ENCODE measurements at regions not wholly inside any gene's neighbourhood (a gene's known extent, or its start where the extent isn't known, plus 50 kb on each side); places are given as distances from the start of the nearest gene placed in this dataset.

DNA sequence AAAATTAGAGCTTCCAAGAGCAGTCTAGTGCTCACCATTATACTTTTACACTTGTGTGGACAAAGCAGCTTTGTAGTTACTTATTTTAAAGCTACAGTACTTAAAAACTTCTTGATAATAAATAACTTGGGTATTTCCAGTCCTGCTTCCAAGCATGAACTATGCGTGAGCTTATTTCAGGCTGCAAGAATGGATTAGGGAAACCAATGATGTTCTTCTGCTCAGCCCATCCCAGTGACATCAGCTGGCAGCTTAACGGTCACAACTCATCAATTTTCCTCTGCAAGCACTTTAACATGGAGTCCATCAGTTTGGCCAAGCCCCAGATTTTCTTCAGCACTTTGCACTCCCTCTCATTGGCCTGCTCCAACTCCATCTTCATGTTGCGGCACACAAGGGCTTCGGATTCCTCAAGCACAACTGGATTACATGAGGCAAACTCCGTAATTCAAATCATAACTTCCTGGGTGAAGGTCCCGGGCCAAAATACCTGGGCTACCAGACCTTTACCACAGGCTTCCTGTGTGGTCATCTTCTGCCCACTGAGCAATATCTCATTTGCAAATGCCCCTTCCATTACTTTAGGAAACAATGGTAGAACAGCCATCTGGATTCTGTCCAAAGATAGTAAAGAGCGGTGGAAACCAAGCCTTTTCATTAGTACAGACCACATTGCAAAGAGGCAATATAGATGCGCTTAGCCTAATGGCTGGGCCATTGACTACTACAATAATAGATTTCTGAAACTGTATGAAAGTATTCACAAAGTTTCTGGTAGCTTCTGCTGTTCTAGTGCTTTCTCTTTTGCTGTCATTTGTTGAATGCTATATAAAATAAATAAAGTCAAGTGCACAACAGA lies 87.5 kb upstream of the DAZL start:
- FAIRE-seq (no peak), DNase-seq (ENCODE audit: low read depth, low spot score) (no peak)
- Histone ChIP-seq H3K4me3 (replicated peaks in 1 of 3; ENCODE audit: insufficient read depth in 1 of 3, low read depth in 1 of 3, low read length in 3 of 3) (no peak overlapping the region), H3K4me2 (ENCODE audit: insufficient read depth, low read length) (no peak overlapping the region), H4K20me1 (replicated peaks; ENCODE audit: control insufficient read depth, extremely low read depth, insufficient read depth, low read length) (no peaks in the 10 kb centered on the region), H3K79me2 (ENCODE audit: control insufficient read depth, insufficient read depth, low read length) (no peaks in the 10 kb centered on the region), H3K36me3 (ENCODE audit: control insufficient read depth in 2 of 2, extremely low read depth in 1 of 2, insufficient read depth in 2 of 2, low read length in 2 of 2) (no peaks in the 10 kb centered on the region), H2AFZ (ENCODE audit: low read depth, low read length) (no peak overlapping the region), H3K27ac (ENCODE audit: insufficient read depth, low read depth, low read length) (no peak overlapping the region), H3K9me1 (replicated peaks; ENCODE audit: control insufficient read depth, extremely low read depth, insufficient read depth, low read length) (no peaks in the 10 kb centered on the region), H3K9ac (replicated peaks; ENCODE audit: extremely low read depth, insufficient read depth, low read length) (no peak overlapping the region), H3K4me1 (ENCODE audit: control insufficient read depth, extremely low read depth, insufficient read depth, low read length) (no peaks in the 10 kb centered on the region), H3K9me3 (replicated peaks; ENCODE audit: control insufficient read depth, insufficient read depth, low read length) (no peaks in the 10 kb centered on the region), H3K27me3 (ENCODE audit: control insufficient read depth in 2 of 2, insufficient read depth in 2 of 2, low read length in 2 of 2) (no peaks in the 10 kb centered on the region)
- intact Hi-C loops (cut with micrococcal nuclease) = no loop called here
- dilution Hi-C loops (cut with MboI; ENCODE audit: extremely low pct_ligation_motif_present, low sequenced_read_pairs) = no loop called here
- CTCF ChIA-PET = interaction anchor here (0.6 to 1.3 kb wide), 3 partner anchors 35 to 501 kb away, joined by 3 read pairs; no protein-coding TSS in a partner anchor
- POLR2A ChIA-PET = no interaction called here
- no peak for TF ChIP-seq FOS (IDR thresholded peaks at IDR 0.05; ENCODE audit: borderline replicate concordance, insufficient read depth, low read length)
- TF ChIP-seq, protein P1, sequence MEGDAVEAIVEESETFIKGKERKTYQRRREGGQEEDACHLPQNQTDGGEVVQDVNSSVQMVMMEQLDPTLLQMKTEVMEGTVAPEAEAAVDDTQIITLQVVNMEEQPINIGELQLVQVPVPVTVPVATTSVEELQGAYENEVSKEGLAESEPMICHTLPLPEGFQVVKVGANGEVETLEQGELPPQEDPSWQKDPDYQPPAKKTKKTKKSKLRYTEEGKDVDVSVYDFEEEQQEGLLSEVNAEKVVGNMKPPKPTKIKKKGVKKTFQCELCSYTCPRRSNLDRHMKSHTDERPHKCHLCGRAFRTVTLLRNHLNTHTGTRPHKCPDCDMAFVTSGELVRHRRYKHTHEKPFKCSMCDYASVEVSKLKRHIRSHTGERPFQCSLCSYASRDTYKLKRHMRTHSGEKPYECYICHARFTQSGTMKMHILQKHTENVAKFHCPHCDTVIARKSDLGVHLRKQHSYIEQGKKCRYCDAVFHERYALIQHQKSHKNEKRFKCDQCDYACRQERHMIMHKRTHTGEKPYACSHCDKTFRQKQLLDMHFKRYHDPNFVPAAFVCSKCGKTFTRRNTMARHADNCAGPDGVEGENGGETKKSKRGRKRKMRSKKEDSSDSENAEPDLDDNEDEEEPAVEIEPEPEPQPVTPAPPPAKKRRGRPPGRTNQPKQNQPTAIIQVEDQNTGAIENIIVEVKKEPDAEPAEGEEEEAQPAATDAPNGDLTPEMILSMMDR (IDR thresholded peaks at IDR 0.05; ENCODE audit: extremely low read depth in 1 of 2, insufficient read depth in 1 of 2, low read depth in 1 of 2, low read length in 2 of 2) = no peak
- no TSS peak for BruUV-seq (replicated peaks)

DNA sequence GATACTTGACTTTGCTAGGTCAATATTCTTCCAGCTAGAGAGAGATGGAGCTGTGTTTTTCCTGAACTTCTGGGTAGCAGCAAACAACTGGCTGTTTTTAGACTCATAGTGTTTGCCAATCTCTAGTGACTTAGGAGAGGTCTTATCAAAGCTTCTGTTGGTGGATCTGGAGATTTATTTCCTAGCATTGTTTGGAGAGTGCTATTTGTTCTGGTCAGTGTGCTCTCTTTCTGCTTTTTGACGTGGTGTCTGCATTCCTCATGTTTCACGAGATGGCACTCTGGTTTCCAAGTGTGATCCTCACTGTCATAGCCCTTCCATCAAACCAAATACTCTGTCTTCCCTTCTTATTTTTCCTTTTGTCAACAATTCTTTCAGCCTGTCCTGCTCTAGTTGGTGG lies 88.6 kb upstream of the DAZL start:
- no peaks in the 10 kb centered on the region for H3K9me3 ChIP-seq (replicated peaks; ENCODE audit: control insufficient read depth, insufficient read depth, low read length)
- no peak for TF ChIP-seq EZH2 (IDR thresholded peaks at IDR 0.05; ENCODE audit: borderline replicate concordance, low read depth, low read length, severe bottlenecking)
- TF ChIP-seq, protein P2, sequence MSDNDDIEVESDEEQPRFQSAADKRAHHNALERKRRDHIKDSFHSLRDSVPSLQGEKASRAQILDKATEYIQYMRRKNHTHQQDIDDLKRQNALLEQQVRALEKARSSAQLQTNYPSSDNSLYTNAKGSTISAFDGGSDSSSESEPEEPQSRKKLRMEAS (IDR thresholded peaks at IDR 0.05; ENCODE audit: insufficient read depth, insufficient read length) = no peak
- no peak for TF ChIP-seq MYC (IDR thresholded peaks at IDR 0.05; ENCODE audit: low read depth, low read length)
- no peak for TF ChIP-seq GATA2 (IDR thresholded peaks at IDR 0.05; ENCODE audit: insufficient read depth, insufficient read length, low read depth, low read length)
- no peak for TF ChIP-seq JUN (IDR thresholded peaks at IDR 0.05; ENCODE audit: borderline replicate concordance, insufficient read depth, insufficient read length, low read depth)
- TF ChIP-seq FOS (IDR thresholded peaks at IDR 0.05; ENCODE audit: borderline replicate concordance, insufficient read depth, low read length) = no peak
- TF ChIP-seq, protein P1 (IDR thresholded peaks at IDR 0.05; ENCODE audit: extremely low read depth in 1 of 2, insufficient read depth in 1 of 2, low read depth in 1 of 2, low read length in 2 of 2) = no peak
- TF ChIP-seq POLR2AphosphoS5 (IDR thresholded peaks at IDR 0.05; ENCODE audit: insufficient read depth, low read depth, low read length) = no peak
- no peak for TF ChIP-seq POLR2A (IDR thresholded peaks at IDR 0.05; ENCODE audit: low read depth, low read length)
- H3K4me2 ChIP-seq (ENCODE audit: insufficient read depth, low read length) = no peak overlapping the region
- no peak overlapping the region for H3K27ac ChIP-seq (ENCODE audit: insufficient read depth, low read depth, low read length)
- H2AFZ ChIP-seq (ENCODE audit: low read depth, low read length) = no peak overlapping the region
- dilution Hi-C loops (cut with MboI; ENCODE audit: extremely low pct_ligation_motif_present, low sequenced_read_pairs) (no loop called here), intact Hi-C loops (cut with micrococcal nuclease) (no loop called here)
- no peaks in the 10 kb centered on the region for H4K20me1 ChIP-seq (replicated peaks; ENCODE audit: control insufficient read depth, extremely low read depth, insufficient read depth, low read length)
- no peak for DNase-seq (ENCODE audit: low read depth, low spot score)
- CTCF ChIA-PET = interaction anchor here (0.7 to 1.3 kb wide), 2 partner anchors 36 to 500 kb away, joined by 3 read pairs; no protein-coding TSS in a partner anchor
- H3K9ac ChIP-seq (replicated peaks; ENCODE audit: extremely low read depth, insufficient read depth, low read length) = no peak overlapping the region
- no peaks in the 10 kb centered on the region for H3K9me1 ChIP-seq (replicated peaks; ENCODE audit: control insufficient read depth, extremely low read depth, insufficient read depth, low read length)
- H3K27me3 ChIP-seq (ENCODE audit: control insufficient read depth in 2 of 2, insufficient read depth in 2 of 2, low read length in 2 of 2) = no peaks in the 10 kb centered on the region
- FAIRE-seq = no peak
- no peak overlapping the region for H3K4me3 ChIP-seq (replicated peaks in 1 of 3; ENCODE audit: insufficient read depth in 1 of 3, low read depth in 1 of 3, low read length in 3 of 3)
- no peaks in the 10 kb centered on the region for H3K4me1 ChIP-seq (ENCODE audit: control insufficient read depth, extremely low read depth, insufficient read depth, low read length)
- no peaks in the 10 kb centered on the region for H3K79me2 ChIP-seq (ENCODE audit: control insufficient read depth, insufficient read depth, low read length)
- no peaks in the 10 kb centered on the region for H3K36me3 ChIP-seq (ENCODE audit: control insufficient read depth in 2 of 2, extremely low read depth in 1 of 2, insufficient read depth in 2 of 2, low read length in 2 of 2)
- no TSS peak for BruUV-seq (replicated peaks)
- POLR2A ChIA-PET = no interaction called here

Measured in endothelial cell of umbilical vein (primary cell).